ENCODE measurements at regions not wholly inside any gene's neighbourhood (a gene's known extent, or its start where the extent isn't known, plus 50 kb on each side); places are given as distances from the start of the nearest gene placed in this dataset.

GRCh38 chr10:110399965-110400933 is 95.5 kb upstream of the SMNDC1 start:
- H3K9me3 Mint-ChIP-seq (ENCODE audit: unreplicated experiment), result no peaks in the 10 kb centered on the region
- no peak overlapping the region for H3K4me3 Mint-ChIP-seq (ENCODE audit: unreplicated experiment)
- DNase-seq (ENCODE audit: extremely low spot score, unreplicated experiment), result no peak

GRCh38 chr10:110401401-110402076 is 96.2 kb upstream of the DUSP5 start:
- Mint-ChIP-seq H3K27me3 (ENCODE audit: unreplicated experiment) (no peaks in the 10 kb centered on the region), H3K27ac (ENCODE audit: unreplicated experiment) (no peak overlapping the region), H3K4me3 (ENCODE audit: unreplicated experiment) (no peak overlapping the region), H3K4me1 (ENCODE audit: unreplicated experiment) (peaks cover 26% of the 10 kb centered on the region), H3K9me3 (ENCODE audit: unreplicated experiment) (no peaks in the 10 kb centered on the region), H3K36me3 (ENCODE audit: unreplicated experiment) (no peaks in the 10 kb centered on the region)
- DNase-seq (ENCODE audit: extremely low spot score, unreplicated experiment), result no peak
- TF ChIP-seq CTCF (IDR thresholded peaks at IDR 0.05), result no peak

More at GRCh38 chr10:110399965-110400933, 95.5 kb upstream of the SMNDC1 start:
- no peaks in the 10 kb centered on the region for H3K27me3 Mint-ChIP-seq (ENCODE audit: unreplicated experiment)
- H3K27ac Mint-ChIP-seq (ENCODE audit: unreplicated experiment), result peak overlapping the region; percentile 31
- H3K4me1 Mint-ChIP-seq (ENCODE audit: unreplicated experiment), result peaks cover 37% of the 10 kb centered on the region
- H3K36me3 Mint-ChIP-seq (ENCODE audit: unreplicated experiment), result no peaks in the 10 kb centered on the region
- TF ChIP-seq CTCF (IDR thresholded peaks at IDR 0.05), result no peak

GRCh38 chr10:110402077-110402416 is 95.7 kb upstream of the DUSP5 start:
- H3K27me3 Mint-ChIP-seq (ENCODE audit: unreplicated experiment), result no peaks in the 10 kb centered on the region
- peaks cover 30% of the 10 kb centered on the region for H3K4me1 Mint-ChIP-seq (ENCODE audit: unreplicated experiment)
- no peaks in the 10 kb centered on the region for H3K9me3 Mint-ChIP-seq (ENCODE audit: unreplicated experiment)
- no peak for DNase-seq (ENCODE audit: extremely low spot score, unreplicated experiment)
- H3K36me3 Mint-ChIP-seq (ENCODE audit: unreplicated experiment), result no peaks in the 10 kb centered on the region
- no peak for TF ChIP-seq CTCF (IDR thresholded peaks at IDR 0.05)
- H3K4me3 Mint-ChIP-seq (ENCODE audit: unreplicated experiment), result no peak overlapping the region
- no peak overlapping the region for H3K27ac Mint-ChIP-seq (ENCODE audit: unreplicated experiment)

DNA sequence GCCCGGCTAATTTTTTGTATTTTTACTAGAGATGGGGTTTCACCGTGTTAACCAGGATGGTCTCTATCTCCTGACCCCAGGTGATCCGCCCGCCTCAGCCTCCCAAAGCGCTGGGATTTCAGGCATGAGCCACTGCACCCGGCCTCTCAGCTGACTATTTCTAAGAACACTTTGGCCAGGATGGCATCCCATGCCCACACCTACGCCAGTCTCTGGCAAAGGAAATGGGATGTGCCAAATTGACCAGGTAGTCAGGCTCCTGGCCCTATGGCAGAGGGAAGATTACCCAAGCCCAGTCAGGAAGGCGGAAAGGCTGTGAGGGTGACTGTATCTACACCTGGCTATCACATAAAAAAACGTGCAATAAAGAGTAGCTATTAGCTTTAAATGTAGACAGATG is 94.1 kb upstream of the DUSP5 start:
- Mint-ChIP-seq H3K4me3 (ENCODE audit: unreplicated experiment) (no peak overlapping the region), H3K4me1 (ENCODE audit: unreplicated experiment) (peaks cover 38% of the 10 kb centered on the region), H3K36me3 (ENCODE audit: unreplicated experiment) (no peaks in the 10 kb centered on the region), H3K27ac (ENCODE audit: unreplicated experiment) (no peak overlapping the region), H3K27me3 (ENCODE audit: unreplicated experiment) (no peaks in the 10 kb centered on the region), H3K9me3 (ENCODE audit: unreplicated experiment) (no peaks in the 10 kb centered on the region)
- no peak for TF ChIP-seq CTCF (IDR thresholded peaks at IDR 0.05)
- DNase-seq (ENCODE audit: extremely low spot score, unreplicated experiment), result no peak

DNA sequence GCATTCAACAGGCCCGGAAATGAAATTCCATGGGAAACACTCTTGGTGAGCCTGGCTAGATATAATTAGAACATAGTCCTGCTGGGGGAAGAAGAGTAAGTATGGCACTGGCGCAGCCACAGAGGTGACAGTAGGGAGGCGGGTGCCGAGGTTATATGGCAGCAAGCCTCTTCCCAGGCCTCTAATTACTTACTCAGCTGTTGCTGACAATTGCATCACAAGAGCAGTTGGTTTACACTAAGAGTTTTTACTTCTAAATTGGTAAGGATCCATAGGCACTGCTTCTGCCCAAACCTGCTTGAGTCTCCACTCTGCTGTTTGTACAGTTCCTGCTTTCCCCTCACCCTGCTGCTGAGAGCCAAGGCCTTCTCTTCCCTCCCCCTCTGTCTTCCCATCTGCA is 93.3 kb upstream of the DUSP5 start:
- no peaks in the 10 kb centered on the region for H3K27me3 Mint-ChIP-seq (ENCODE audit: unreplicated experiment)
- no peaks in the 10 kb centered on the region for H3K36me3 Mint-ChIP-seq (ENCODE audit: unreplicated experiment)
- no peaks in the 10 kb centered on the region for H3K9me3 Mint-ChIP-seq (ENCODE audit: unreplicated experiment)
- TF ChIP-seq CTCF (IDR thresholded peaks at IDR 0.05), result no peak
- no peak for DNase-seq (ENCODE audit: extremely low spot score, unreplicated experiment)
- peaks cover 38% of the 10 kb centered on the region for H3K4me1 Mint-ChIP-seq (ENCODE audit: unreplicated experiment)
- peak overlapping the region; percentile 13 for H3K27ac Mint-ChIP-seq (ENCODE audit: unreplicated experiment)
- no peak overlapping the region for H3K4me3 Mint-ChIP-seq (ENCODE audit: unreplicated experiment)
